ENCODE measurements at regions not wholly inside any gene's neighbourhood (a gene's known extent, or its start where the extent isn't known, plus 50 kb on each side); places are given as distances from the start of the nearest gene placed in this dataset.

- Histone ChIP-seq H3K27me3 (ENCODE audit: insufficient read depth, low read length) (no peaks in the 10 kb centered on the region), H3K4me1 (ENCODE audit: insufficient read depth, low read length) (no peaks in the 10 kb centered on the region), H3K4me2 (ENCODE audit: insufficient read depth, low read length) (no peak overlapping the region), H3K36me3 (ENCODE audit: insufficient read depth, low read length) (no peaks in the 10 kb centered on the region), H2AFZ (ENCODE audit: low read length) (no peak overlapping the region), H3K4me3 (ENCODE audit: insufficient read depth, low read length) (no peak overlapping the region), H3K9me3 (ENCODE audit: low read depth, low read length) (no peaks in the 10 kb centered on the region), H3K79me2 (ENCODE audit: insufficient read depth, low read length) (no peaks in the 10 kb centered on the region), H4K20me1 (ENCODE audit: insufficient read depth, low read length) (no peaks in the 10 kb centered on the region), H3K27ac (ENCODE audit: low read depth, low read length) (no peak overlapping the region)
- TF ChIP-seq, protein P1, sequence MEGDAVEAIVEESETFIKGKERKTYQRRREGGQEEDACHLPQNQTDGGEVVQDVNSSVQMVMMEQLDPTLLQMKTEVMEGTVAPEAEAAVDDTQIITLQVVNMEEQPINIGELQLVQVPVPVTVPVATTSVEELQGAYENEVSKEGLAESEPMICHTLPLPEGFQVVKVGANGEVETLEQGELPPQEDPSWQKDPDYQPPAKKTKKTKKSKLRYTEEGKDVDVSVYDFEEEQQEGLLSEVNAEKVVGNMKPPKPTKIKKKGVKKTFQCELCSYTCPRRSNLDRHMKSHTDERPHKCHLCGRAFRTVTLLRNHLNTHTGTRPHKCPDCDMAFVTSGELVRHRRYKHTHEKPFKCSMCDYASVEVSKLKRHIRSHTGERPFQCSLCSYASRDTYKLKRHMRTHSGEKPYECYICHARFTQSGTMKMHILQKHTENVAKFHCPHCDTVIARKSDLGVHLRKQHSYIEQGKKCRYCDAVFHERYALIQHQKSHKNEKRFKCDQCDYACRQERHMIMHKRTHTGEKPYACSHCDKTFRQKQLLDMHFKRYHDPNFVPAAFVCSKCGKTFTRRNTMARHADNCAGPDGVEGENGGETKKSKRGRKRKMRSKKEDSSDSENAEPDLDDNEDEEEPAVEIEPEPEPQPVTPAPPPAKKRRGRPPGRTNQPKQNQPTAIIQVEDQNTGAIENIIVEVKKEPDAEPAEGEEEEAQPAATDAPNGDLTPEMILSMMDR (IDR thresholded peaks at IDR 0.05; ENCODE audit: extremely low read depth, low read depth, low read length) = no peak
- DNase-seq (ENCODE audit: insufficient read length, low spot score, missing footprints) = no peak
These were observed 641.1 kb downstream of the PLA2G4A start for GRCh38 chr1:187469836-187470235.

- Histone ChIP-seq H3K27me3 (ENCODE audit: insufficient read depth, low read length) (no peaks in the 10 kb centered on the region), H3K9me3 (ENCODE audit: low read depth, low read length) (no peaks in the 10 kb centered on the region), H3K79me2 (ENCODE audit: insufficient read depth, low read length) (no peaks in the 10 kb centered on the region), H3K27ac (ENCODE audit: low read depth, low read length) (no peak overlapping the region), H2AFZ (ENCODE audit: low read length) (no peak overlapping the region), H4K20me1 (ENCODE audit: insufficient read depth, low read length) (no peaks in the 10 kb centered on the region), H3K4me1 (ENCODE audit: insufficient read depth, low read length) (no peaks in the 10 kb centered on the region), H3K4me2 (ENCODE audit: insufficient read depth, low read length) (no peak overlapping the region), H3K36me3 (ENCODE audit: insufficient read depth, low read length) (no peaks in the 10 kb centered on the region), H3K4me3 (ENCODE audit: insufficient read depth, low read length) (no peak overlapping the region)
- TF ChIP-seq, protein P1 (IDR thresholded peaks at IDR 0.05; ENCODE audit: extremely low read depth, low read depth, low read length) = no peak
- DNase-seq (ENCODE audit: insufficient read length, low spot score, missing footprints) = peak; percentile 8
These were observed 642.8 kb downstream of the PLA2G4A start for GRCh38 chr1:187471555-187471954.

- TF ChIP-seq, protein P1 (IDR thresholded peaks at IDR 0.05; ENCODE audit: extremely low read depth, low read depth, low read length) = no peak
- no peaks in the 10 kb centered on the region for H3K4me1 ChIP-seq (ENCODE audit: insufficient read depth, low read length)
- H4K20me1 ChIP-seq (ENCODE audit: insufficient read depth, low read length) = no peaks in the 10 kb centered on the region
- DNase-seq (ENCODE audit: insufficient read length, low spot score, missing footprints) = no peak
- no peaks in the 10 kb centered on the region for H3K9me3 ChIP-seq (ENCODE audit: low read depth, low read length)
- no peaks in the 10 kb centered on the region for H3K79me2 ChIP-seq (ENCODE audit: insufficient read depth, low read length)
- H3K27ac ChIP-seq (ENCODE audit: low read depth, low read length) = no peak overlapping the region
- no peak overlapping the region for H3K4me3 ChIP-seq (ENCODE audit: insufficient read depth, low read length)
- no peaks in the 10 kb centered on the region for H3K27me3 ChIP-seq (ENCODE audit: insufficient read depth, low read length)
- H3K36me3 ChIP-seq (ENCODE audit: insufficient read depth, low read length) = no peaks in the 10 kb centered on the region
- H2AFZ ChIP-seq (ENCODE audit: low read length) = no peak overlapping the region
- no peak overlapping the region for H3K4me2 ChIP-seq (ENCODE audit: insufficient read depth, low read length)
These were observed 645.6 kb downstream of the PLA2G4A start for GRCh38 chr1:187474336-187474735.

DNA sequence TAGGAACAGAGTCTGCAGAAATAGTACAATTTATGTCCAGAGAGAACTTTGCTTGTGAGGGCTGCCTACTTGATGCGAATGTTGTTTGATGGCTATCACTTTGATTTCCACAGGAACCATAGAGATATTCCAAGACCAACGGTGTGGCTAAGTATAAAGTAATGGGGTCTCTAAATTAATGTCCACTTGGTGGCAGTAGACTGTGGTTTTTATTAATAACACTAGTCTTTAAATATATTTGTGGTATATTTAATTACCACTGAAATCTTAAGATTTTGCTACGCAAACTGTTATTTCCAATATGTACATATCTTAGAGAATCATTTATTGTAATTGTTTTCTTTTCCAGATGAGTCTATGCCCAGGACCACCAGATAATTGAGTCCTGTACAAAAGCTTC lies 647.9 kb downstream of the PLA2G4A start:
- H3K27ac ChIP-seq (ENCODE audit: low read depth, low read length) = no peak overlapping the region
- no peaks in the 10 kb centered on the region for H3K36me3 ChIP-seq (ENCODE audit: insufficient read depth, low read length)
- H3K79me2 ChIP-seq (ENCODE audit: insufficient read depth, low read length) = no peaks in the 10 kb centered on the region
- H3K9me3 ChIP-seq (ENCODE audit: low read depth, low read length) = no peaks in the 10 kb centered on the region
- H3K27me3 ChIP-seq (ENCODE audit: insufficient read depth, low read length) = no peaks in the 10 kb centered on the region
- no peak overlapping the region for H3K4me3 ChIP-seq (ENCODE audit: insufficient read depth, low read length)
- DNase-seq (ENCODE audit: insufficient read length, low spot score, missing footprints) = no peak
- no peak overlapping the region for H2AFZ ChIP-seq (ENCODE audit: low read length)
- no peaks in the 10 kb centered on the region for H4K20me1 ChIP-seq (ENCODE audit: insufficient read depth, low read length)
- no peaks in the 10 kb centered on the region for H3K4me1 ChIP-seq (ENCODE audit: insufficient read depth, low read length)
- TF ChIP-seq, protein P1 (IDR thresholded peaks at IDR 0.05; ENCODE audit: extremely low read depth, low read depth, low read length) = peak; percentile 18
- no peak overlapping the region for H3K4me2 ChIP-seq (ENCODE audit: insufficient read depth, low read length)
